ENCODE measurements at regions not wholly inside any gene's neighbourhood (a gene's known extent, or its start where the extent isn't known, plus 50 kb on each side); places are given as distances from the start of the nearest gene placed in this dataset.

GRCh38 chr2:81974216-81974615 lies 1669.7 kb upstream of the LRRTM1 start:
- Histone ChIP-seq H3K27ac (no peak overlapping the region), H3K27me3 (peaks cover 0 to 3% (median 0%) of the 10 kb centered on the region in 9 donors), H3K4me1 (no peaks in the 10 kb centered on the region), H3K9me3 (peaks cover 0 to 4% (median 0%) of the 10 kb centered on the region in 12 donors), H3K4me3 (no peak overlapping the region), H3K36me3 (no peaks in the 10 kb centered on the region)
- DNase-seq, result no peak
- no peak for TF ChIP-seq POLR2A (IDR thresholded peaks at IDR 0.05)
- no peak for TF ChIP-seq CTCF (IDR thresholded peaks at IDR 0.05)
- WGBS, 4 donors, result 42 to 52% (median 46%) methylated on average over 1 of the region's 1 CpG
- intact Hi-C loops (cut with DNase I), result no loop called here
- no peak for ATAC-seq

- H3K27me3 ChIP-seq, result no peaks in the 10 kb centered on the region
- WGBS, 4 donors, result 80 to 91% (median 89%) methylated on average over 1 of the region's 1 CpG
- H3K9me3 ChIP-seq, result peaks cover 0 to 26% (median 2%) of the 10 kb centered on the region in 12 donors
- no peak for TF ChIP-seq CTCF (IDR thresholded peaks at IDR 0.05)
- TF ChIP-seq POLR2A (IDR thresholded peaks at IDR 0.05), result no peak
- no peaks in the 10 kb centered on the region for H3K36me3 ChIP-seq
- no peak overlapping the region for H3K4me3 ChIP-seq
- H3K4me1 ChIP-seq, result no peaks in the 10 kb centered on the region
- intact Hi-C loops (cut with DNase I), result no loop called here
- ATAC-seq (no peak), DNase-seq (no peak)
- no peak overlapping the region for H3K27ac ChIP-seq
Measured at GRCh38 chr2:81942876-81943275, 1638.3 kb upstream of the LRRTM1 start.

- Histone ChIP-seq H3K27me3 (no peaks in the 10 kb centered on the region), H3K4me3 (no peak overlapping the region), H3K4me1 (no peaks in the 10 kb centered on the region), H3K27ac (no peak overlapping the region), H3K9me3 (peaks cover 0 to 26% (median 2%) of the 10 kb centered on the region in 12 donors), H3K36me3 (no peaks in the 10 kb centered on the region)
- no peak for TF ChIP-seq CTCF (IDR thresholded peaks at IDR 0.05)
- TF ChIP-seq POLR2A (IDR thresholded peaks at IDR 0.05), result no peak
- DNase-seq, result no peak
- no peak for ATAC-seq
- intact Hi-C loops (cut with DNase I), result no loop called here
Measured at GRCh38 chr2:81942136-81942680, 1637.7 kb upstream of the LRRTM1 start.

GRCh38 chr2:81940266-81940955 lies 1635.9 kb upstream of the LRRTM1 start:
- TF ChIP-seq POLR2A (IDR thresholded peaks at IDR 0.05), result no peak
- TF ChIP-seq CTCF (IDR thresholded peaks at IDR 0.05), result no peak
- DNase-seq (no peak), ATAC-seq (no peak)
- no peaks in the 10 kb centered on the region for H3K27me3 ChIP-seq
- peaks cover 0 to 11% (median 0%) of the 10 kb centered on the region in 12 donors for H3K9me3 ChIP-seq
- no peaks in the 10 kb centered on the region for H3K4me1 ChIP-seq
- intact Hi-C loops (cut with DNase I), result no loop called here
- H3K36me3 ChIP-seq, result no peaks in the 10 kb centered on the region
- WGBS, 4 donors, result 60 to 70% (median 65%) methylated on average over 7 of the region's 7 CpGs
- no peak overlapping the region for H3K4me3 ChIP-seq
- H3K27ac ChIP-seq, result no peak overlapping the region

Data from heart left ventricle (tissue), 16 donors.